T-helper 9 cell (primary cell): ENCODE measurements at regions not wholly inside any gene's neighbourhood (a gene's known extent, or its start where the extent isn't known, plus 50 kb on each side); places are given as distances from the start of the nearest gene placed in this dataset.
"Not testable (repeated sequence)": the region's sequence is repeated elsewhere in the genome, so short reads cannot be mapped to it uniquely, and the experiment has no call there.

Experiments
- DNase-seq: peaks from one replicate; pipeline ENCODE4 v3.0.0-alpha.2; 2020

DNA sequence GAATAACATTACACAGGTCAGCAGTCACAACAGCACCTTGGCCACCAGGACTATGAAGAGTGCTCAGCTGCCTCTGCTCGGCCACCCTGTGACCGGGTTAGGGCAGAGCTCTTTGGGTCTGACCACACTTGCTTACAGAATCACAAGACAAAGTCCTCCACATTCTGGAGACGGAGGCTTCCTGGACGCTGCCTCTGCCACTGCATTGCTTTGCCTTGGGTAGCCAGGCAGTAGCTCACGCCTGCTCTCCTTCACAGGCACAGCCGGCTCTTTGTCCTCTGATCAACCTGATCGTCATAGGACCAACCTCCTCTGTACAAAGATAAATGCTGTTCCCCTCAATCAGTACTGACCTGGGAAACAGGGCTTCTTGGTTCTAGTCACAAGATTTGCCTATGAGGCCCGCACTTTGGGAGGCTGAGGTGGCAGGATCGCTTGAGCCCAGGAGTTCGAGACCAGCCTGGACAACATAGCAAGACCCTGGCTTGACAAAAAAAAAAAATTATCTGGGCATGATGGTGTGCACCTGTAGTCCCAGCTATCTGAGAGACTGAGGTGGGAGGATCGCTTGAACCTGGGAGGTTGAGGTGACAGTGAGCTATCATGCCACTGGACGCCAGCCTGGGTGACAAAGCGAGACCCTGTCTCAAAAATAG lies 128.4 kb upstream of the IER5L start:
- no peak for DNase-seq

GRCh38 chr9:129305246-129305645 lies 127.2 kb upstream of the IER5L start:
- no peak for DNase-seq

DNA sequence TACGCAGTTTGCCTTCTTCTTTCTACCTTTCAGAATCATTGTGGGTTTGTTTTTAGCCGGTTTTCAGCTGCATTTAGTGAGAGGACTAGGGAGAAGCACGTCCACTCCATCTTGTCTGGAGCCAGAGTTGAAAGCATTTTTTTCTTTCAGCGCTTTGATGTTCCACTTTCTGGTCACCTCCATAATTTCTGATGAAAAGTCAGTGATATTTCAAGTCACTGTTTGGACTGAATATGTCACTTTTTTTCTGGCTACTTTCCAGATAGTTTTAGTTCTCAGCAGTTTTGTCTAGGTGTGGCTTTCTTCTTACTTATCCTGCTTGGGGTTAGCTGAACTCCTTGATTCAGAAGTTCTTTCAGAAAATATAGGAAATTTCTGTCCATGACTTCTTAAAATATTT lies 123.9 kb upstream of the IER5L start:
- DNase-seq: no peak

DNA sequence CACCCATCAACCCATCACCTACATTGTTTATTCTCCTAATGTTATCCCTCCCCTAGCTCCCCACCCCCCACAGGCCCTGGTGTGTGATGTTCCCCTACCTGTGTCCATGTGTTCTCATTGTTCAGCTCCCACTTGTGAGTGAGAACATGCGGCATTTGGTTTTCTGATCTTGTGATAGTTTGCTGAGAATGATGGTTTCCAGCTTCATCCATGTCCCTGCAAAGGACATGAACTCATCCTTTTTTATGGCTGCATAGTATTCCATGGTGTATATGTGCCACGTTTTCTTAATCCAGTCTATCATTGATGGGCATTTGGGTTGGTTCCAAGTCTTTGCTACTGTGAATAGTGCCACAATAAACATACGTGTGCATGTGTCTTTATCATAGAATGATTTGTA lies 118.1 kb upstream of the IER5L start:
- not testable (repeated sequence) for DNase-seq

DNA sequence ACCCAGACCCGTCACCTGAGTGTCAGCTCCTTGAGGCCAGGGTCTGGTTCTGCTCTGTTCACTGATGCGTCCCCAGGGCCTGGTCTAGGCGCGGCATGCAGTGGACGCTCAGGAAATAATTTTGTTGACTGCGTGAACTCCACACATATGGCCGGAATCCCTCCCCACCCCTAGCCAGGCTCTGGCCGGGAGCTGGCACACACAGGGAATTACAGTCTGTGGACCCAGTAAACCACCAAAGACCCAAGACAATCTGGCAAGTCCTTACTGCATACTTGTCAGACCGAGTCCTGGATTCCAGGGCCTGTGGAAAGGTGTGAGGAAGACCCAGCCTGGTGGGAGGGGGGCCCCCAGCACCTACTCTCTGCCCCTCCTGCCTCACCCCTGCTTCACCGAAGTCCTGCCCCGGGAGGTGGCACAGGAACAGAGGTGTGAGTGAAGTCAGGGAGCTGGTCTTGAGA lies 113.0 kb upstream of the IER5L start:
- no peak for DNase-seq

GRCh38 chr9:129290606-129291005 lies 112.5 kb upstream of the IER5L start:
- no peak for DNase-seq

- DNase-seq: no peak
Observed at GRCh38 chr9:129289883-129290282, 111.8 kb upstream of the IER5L start.

DNA sequence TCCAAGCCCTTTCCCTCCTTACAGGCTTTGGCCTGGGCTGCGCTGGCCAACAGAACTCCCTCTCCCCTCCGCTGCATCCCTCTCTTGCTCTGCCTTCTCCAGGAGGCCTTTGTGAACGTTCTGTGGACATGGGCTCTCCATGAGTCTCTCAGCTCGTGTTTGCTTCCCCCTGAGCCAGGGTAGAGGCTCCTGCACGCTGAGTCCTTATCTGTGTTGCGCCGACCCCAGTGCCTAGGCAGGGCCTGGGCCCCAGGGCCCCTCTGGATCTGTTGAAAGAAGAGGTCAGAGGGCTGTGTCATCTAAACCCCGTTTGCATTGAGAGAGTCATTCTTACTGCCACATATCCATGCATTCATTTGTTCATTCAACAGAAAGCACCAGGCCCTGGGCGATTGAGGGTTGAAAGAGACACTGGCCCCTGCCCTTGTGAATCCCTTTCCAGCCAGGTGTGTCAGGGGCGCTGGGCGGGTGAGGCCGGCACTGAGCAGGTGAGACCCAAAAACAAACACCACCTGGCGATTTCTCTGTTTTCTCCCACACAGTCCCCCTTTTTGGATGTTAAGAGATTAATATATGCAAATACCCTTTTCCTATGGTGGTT lies 111.2 kb upstream of the IER5L start:
- no peak for DNase-seq

DNA sequence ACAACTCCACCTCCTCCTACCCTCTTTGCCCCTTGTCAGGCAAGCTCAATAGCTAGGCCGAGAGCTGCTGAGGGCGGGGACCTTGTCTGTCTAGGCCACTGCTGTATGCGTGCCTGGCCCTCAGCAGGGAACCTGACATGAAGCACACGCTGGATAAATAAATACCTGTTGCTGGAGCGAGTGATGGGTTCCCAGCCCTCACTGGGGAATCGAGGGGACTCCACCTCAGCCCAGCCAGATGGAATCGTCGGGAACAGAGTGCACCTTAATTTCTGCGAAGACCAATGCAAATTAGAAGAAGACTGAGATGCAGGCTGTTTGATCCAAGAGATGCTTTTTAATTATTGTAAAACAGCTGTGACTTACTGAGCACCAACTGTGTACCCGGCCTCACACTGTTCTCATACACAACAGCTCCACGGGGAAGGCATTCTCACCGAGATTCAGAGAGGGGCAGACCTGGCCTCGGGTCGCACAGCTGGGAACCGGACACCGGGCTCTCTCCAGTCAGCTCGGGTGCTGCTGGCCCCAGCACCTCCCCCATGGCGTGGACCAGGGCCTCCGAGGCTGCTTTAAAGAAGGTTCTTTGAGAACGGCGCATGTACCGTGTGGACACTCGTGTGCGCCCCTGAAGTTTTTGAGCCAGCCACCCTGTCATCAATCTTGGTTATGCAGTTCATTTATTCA lies 109.7 kb upstream of the IER5L start:
- no peak for DNase-seq

GRCh38 chr9:129285979-129286772 lies 108.1 kb upstream of the IER5L start:
- DNase-seq: no peak

DNA sequence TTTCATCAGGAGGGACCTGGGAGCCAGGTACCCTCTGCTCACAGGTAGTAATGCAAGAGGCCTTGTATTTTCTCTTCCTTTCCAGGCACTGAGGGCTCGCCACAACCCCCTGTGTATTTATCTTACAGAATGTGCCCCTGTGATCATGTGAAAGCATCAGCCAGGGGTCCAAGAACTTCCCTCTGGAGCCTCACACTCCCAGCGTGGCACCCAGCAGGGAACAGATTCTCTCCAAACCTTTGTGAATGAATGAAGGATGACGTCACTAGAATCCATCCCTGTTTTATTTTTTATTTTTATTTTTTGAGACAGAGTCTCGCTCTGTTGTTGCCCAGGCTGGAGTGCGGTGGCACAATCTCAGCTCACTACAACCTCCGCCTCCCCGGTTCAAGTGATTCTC lies 107.3 kb upstream of the IER5L start:
- no peak for DNase-seq

DNA sequence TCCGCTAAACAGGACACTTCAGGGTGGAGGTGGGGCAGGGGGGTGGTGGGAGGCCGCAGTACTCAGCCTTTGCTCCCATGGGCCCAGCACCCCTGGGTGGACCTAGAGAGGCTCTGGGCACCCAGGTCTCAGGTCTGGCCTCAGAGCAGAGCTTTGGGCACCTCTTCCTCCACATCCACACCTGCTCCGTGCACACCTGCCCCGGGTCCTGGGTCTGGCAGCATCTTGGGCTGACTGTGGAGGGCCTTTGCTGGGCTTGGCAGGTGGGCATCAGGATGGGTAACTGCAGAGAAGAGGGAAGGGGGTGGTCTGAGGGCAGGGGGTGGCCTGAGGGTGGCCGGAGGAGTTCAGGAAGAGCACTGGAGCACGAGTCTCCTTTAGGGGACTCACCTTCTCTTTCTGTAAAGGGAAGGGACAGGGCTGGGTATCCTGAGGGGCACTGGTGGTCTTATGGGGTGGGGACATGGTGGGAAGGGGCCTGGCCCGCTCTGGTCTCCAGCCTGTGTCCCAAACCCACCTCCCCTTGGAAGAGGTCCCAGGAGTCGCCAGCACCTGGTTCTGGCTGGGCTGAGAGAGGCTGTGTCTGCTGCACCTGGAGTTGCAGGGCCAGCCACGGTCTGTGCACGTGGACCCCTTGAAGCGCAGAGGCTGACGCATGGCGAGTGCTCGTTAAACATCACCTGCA lies 106.7 kb upstream of the IER5L start:
- no peak for DNase-seq

- DNase-seq: no peak
Observed at GRCh38 chr9:129283705-129284606, 105.9 kb upstream of the IER5L start.

DNA sequence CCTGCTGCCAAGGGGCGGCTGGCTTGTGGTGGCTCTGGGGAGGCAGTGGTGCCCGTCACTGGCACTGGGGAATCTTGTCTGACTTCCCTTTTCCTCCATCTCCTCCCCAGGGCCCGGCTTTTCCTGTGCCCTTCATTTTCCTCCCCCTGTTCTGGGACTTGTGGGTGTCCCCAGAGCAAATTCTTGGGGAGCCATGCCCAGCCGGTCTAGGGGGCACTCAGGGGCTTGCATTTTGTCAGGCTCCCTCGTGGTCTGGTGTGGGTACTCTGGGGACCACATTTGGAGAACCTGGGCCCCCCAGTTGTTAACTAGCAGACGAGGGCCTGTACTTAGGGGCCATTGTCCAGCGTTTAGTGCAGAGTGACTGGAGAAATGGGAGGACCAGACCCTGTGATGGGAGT lies 105.2 kb upstream of the IER5L start:
- no peak for DNase-seq

DNA sequence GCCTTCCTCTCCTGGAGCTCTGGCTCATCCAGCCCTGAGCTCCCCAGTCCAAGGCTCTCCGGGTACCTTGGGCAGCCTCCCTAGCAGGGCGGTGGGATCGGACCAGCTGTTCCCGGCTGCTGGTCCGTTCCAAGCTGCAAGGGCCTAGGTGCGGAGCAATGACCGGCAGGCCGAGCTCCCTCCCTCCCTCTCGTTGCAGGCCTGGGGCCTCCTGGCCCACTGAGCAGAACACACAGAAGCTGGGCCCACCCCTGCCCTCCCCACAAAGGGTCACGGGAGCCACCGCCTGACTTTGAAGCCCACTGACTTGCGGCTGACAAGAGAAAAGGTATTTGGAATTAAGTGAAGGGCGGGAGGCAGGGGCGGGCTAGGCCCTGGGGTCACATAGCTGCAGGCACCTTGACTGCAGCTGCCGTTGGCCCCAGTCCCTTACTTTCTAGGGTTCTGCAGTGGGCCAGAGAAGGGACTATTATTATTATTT lies 104.7 kb upstream of the IER5L start:
- DNase-seq: no peak

DNA sequence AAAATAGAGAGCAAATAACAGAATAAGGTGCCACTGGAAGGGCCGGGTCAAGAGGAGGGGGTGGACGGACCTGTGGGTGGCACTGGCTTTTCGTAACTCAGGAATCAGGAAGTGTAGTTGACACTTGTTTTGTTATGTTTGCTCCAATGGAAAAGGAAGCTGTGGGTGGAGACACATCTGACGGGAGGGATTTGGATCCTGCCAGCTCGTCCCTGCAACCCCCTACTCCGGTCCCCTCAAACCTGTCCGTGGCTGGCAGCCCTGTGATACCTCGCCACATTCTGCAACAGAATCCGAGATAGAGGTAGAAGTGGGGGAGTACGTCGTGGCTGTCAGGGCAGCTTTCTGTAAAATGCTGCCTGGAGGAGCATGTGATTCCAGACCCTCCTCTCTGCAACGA lies 104.2 kb upstream of the IER5L start:
- DNase-seq: no peak

GRCh38 chr9:129281506-129282145 lies 103.6 kb upstream of the IER5L start:
- DNase-seq: no peak

GRCh38 chr9:129280623-129281271 lies 102.7 kb upstream of the IER5L start:
- DNase-seq: no peak

DNA sequence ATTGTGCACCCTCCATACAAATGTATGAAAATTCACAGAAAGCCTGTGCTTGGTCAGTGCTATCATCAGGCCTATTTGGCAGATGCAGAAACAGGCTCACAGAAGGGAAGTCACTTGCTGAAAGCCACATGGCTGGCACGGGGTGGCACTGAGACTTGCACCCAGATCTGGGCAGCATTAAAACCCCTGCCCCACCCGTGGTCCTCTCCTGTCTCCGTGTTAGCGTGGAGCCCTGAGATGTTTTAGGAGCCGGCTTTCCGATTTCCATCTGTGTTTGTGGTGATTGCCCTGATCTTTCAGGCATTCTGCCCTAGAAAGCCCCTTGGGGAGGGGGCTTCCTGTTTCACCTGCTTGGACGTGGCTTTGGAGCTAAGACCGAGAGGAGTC lies 102.2 kb upstream of the IER5L start:
- no peak for DNase-seq

DNA sequence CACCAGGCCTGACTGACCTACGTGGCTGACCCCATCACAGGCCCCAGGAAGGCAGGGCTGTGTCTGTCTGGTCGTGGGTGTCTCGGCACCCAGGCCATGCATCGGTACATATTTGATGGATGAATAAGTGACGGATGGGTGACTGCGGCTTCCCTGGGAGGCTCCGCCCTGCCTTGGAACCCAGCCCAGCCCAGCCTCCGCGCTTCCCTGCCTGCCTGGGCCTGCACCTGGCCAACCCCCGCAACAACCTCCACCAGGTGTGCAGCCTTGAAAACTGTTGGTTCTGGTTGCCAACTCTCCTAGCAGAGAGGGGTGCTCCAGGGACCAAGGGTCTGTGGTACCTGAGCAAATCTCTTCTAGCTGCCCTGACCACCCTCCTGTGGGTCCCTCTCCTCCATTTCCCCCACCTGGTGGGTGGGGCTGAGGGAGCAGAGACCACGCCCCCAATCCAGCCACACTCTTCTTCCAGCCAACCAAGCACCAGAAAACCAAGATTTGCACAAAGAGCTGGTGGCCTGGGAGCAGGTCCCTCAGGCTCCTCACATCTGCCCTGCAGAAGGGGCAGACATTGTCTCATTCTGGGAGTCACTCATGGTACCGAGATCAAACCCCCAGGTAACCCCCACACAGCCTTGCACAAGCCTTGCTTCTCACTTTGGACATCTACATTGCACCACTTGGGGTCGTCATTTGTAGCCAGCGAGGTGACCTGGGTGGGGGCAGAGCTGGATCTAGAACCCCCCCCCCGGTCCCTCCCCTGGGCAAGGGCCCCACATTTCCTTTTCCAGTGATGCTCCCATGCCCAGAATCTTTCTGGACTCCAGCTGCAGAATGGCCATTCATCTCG lies 100.6 kb upstream of the IER5L start:
- no peak for DNase-seq
